Fibroblast of villous mesenchyme (primary cell): ENCODE measurements at regions not wholly inside any gene's neighbourhood (a gene's known extent, or its start where the extent isn't known, plus 50 kb on each side); places are given as distances from the start of the nearest gene placed in this dataset.

Experiments used
- DNase-seq: peaks from one replicate; pipeline ENCODE4 v3.0.0-alpha.2; 2010; ENCODE audit warnings: low read depth
- H3K4me3 ChIP-seq: 2 replicates; pipeline ENCODE4 v1.5.1; 2011; ENCODE audit warnings: low read depth, mild to moderate bottlenecking, low read length
- TF ChIP-seq, protein P1 (sequence below): IDR thresholded peaks from 2 replicates; pipeline ENCODE4 v1.5.1; 2012; ENCODE audit warnings: low read depth, mild to moderate bottlenecking, low read length; ENCODE audit not compliant: insufficient read depth

DNA sequence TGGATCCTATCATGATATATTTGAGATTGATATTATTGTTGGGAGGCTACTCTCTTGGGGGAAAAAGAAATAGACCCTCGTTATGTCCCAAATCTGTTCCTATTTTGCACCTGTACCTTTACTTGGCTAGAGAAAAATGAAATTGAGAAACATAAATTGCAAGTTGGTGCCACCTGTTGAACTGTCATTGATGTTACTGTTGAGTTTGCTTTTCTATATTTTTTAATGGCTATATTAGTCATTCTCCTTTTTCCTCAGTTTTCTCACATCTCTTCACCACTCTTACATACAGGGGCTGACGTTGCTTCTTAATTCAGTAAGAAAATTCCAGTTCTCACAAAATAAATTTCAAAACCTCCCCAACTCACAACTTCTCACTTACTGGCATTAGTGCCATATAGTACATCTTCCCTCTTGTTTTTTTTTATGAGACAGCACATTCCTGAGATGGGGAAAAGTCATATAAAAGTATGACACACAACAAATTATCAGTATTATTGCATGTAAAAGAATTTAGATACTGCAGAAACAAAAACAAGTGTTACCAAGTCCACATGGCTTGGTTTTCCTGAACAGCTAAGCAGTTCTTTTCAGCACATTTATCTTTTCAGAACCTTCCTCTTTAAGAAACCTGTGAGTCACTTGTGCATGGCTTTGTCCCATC lies 348.3 kb upstream of the DSEL start:
- TF ChIP-seq, protein P1, sequence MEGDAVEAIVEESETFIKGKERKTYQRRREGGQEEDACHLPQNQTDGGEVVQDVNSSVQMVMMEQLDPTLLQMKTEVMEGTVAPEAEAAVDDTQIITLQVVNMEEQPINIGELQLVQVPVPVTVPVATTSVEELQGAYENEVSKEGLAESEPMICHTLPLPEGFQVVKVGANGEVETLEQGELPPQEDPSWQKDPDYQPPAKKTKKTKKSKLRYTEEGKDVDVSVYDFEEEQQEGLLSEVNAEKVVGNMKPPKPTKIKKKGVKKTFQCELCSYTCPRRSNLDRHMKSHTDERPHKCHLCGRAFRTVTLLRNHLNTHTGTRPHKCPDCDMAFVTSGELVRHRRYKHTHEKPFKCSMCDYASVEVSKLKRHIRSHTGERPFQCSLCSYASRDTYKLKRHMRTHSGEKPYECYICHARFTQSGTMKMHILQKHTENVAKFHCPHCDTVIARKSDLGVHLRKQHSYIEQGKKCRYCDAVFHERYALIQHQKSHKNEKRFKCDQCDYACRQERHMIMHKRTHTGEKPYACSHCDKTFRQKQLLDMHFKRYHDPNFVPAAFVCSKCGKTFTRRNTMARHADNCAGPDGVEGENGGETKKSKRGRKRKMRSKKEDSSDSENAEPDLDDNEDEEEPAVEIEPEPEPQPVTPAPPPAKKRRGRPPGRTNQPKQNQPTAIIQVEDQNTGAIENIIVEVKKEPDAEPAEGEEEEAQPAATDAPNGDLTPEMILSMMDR = no peak
- H3K4me3 ChIP-seq = no peak overlapping the region
- DNase-seq = peak; percentile 81

DNA sequence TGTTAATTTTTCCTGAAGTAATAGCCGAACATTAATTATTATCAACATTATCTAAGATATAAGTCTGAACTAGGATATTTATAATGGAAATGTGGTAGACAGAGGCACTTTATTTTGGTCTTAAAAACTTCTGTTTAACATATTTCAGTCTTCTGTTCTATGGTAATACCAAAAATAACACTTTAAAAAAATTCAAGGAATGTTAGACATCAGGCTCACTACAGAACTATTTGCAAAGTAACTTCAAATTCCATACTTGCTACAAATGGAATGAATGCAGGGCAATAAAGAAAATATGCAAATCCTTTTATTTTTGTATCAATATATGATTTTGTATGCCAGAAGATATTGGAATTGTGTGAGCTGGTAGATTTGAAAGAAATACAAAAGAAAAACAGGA lies 345.5 kb upstream of the DSEL start:
- TF ChIP-seq, protein P1 = no peak
- DNase-seq = no peak
- no peak overlapping the region for H3K4me3 ChIP-seq

DNA sequence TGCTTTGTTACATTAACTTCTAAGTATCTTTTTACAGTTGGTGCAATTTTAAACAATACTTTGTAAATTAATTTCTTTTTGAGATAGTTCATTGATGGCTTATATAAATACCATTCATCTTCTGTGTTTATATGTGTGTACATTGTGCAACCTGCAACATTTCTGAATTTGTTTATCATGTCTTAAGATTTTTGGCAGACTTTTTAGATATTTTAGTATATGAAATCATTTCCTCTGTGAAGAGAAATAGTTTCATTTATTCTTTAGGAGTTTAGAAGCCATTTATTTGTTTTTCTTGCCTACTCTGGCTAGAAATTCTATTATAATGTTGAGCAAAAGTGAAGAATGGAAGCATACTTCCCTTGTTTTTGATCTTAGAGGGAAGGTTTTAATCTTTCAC lies 337.8 kb upstream of the DSEL start:
- TF ChIP-seq, protein P1 = no peak
- DNase-seq = peak; percentile 31
- no peak overlapping the region for H3K4me3 ChIP-seq

DNA sequence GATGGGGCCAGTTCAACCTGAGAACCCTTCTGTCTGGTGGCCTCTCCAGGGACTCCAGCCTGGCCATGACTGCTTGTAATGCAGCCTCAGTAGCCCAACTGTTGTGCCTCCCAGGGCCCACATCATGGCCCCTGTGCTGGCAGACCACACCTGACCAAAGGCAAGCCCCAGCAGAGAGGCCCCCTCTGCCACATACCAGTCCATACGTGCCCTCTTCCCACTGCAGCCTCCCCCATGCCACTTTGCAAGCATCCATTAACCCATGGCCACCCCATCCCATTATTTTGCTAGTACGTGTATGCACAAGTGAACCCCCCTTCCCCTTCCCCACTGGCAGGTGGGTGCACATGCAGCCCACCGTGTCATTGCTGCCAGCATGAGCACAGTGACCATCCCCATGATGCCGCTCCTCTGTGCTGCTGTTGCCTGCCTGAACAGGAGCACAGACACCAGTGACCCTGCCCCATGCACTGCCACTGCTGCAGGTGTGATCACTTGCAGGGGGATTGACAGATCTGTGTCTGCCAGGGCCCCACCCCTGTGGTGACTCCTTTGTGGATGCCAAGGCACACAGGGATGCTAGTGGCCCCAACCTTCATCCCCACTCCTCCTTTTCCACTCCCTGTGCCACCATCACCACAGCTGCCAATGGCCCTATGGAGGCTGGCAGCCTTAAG lies 330.0 kb upstream of the DSEL start:
- H3K4me3 ChIP-seq = no peak overlapping the region
- TF ChIP-seq, protein P1 = no peak
- no peak for DNase-seq

DNA sequence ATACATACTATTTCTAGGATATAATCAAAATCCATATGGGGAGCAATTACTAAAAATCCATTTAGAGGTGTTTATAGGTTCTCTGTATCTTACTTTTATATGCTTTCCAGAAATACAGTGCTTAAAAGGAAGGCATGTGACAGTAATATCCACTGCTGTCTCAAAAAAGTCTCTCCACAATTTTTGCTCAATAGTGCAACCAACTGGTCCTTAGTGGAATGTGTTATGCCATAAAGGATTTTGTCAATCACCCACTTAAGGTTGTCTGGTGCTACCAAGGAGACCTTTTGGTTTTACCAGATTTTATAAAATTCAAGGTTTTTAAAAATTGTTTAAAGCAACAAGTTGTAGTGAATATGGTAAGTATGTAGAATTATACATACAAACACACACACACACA lies 328.5 kb upstream of the DSEL start:
- TF ChIP-seq, protein P1 = peak; percentile 9
- no peak overlapping the region for H3K4me3 ChIP-seq
- no peak for DNase-seq

DNA sequence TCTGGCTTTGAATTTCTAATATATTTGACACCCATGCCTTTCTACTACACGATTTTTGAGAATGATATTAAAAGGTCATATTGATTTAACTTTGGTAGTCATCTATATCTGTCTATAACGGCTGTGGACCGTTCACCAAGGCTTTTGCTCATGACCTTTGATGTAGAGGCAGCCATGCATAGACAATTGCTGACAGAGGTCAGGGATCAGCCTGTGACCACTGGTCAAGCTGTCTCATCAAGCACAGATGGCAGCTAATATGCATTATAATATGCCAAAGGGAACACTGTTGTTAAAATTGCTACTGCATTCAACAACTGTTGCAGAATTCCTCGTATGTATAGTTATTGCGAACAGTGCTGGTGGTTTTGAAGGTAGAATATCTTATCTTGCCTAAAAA lies 323.9 kb upstream of the DSEL start:
- TF ChIP-seq, protein P1 = no peak
- DNase-seq = no peak
- no peak overlapping the region for H3K4me3 ChIP-seq

DNA sequence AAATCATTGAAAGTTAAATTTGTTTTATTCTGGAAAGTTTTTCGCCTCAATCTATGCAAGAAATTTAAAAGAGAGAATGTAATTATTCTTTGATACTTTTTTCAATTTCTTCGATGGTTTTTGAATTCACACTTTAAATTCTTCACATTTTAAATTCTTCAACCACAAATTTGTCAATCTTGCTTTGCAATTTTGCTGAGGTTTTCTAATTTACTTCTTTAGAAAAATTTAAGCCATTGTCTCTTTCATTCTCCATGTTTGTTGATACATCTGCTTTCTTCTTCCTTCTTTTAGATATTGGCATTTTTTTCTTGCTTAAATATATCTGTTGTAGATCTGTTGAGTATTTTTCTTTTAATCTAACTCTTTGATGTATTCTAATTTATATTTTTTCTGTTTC lies 301.9 kb upstream of the DSEL start:
- no peak for DNase-seq
- TF ChIP-seq, protein P1 = no peak
- no peak overlapping the region for H3K4me3 ChIP-seq
